ENCODE measurements at regions not wholly inside any gene's neighbourhood (a gene's known extent, or its start where the extent isn't known, plus 50 kb on each side); places are given as distances from the start of the nearest gene placed in this dataset.

DNA sequence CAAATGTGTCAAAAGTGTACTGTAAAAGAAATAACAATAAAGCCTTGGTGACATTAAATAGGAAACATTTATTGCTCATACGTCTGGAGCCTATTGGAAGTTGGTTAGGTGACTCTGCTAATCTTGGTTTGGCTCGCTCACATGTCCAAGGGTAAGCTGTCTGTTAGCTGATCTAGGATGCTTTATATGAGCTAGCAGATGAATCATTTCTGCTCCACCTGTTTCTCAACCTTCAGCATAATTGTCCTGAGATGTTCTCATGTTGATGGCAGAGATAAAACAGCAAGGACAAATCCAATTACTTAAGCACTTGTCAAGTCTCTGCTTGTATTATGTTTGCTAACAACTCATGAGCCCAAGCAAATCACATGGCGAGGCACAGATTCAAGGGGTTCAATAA, 56.0 kb upstream of the CD53 start:
- no peak for DNase-seq

DNA sequence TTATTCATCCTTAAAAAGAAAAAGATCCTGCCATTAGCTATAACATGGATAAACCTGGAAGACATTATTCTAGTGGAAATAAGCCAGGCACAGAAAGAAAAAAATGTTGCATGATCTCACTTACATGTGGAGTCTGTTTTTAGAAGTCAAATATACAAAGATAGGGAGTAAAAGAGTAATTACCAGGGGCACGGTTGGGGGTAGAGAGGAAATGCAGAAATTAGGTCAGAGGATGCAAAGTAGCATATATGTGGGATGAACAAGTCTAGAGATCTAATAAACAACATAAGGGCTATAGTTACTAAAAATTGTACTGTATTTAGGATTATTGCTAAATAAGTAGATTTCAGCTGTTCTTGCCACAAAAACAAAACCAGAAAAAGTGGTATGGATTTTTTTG, 61.4 kb upstream of the CD53 start:
- DNase-seq: no peak

DNA sequence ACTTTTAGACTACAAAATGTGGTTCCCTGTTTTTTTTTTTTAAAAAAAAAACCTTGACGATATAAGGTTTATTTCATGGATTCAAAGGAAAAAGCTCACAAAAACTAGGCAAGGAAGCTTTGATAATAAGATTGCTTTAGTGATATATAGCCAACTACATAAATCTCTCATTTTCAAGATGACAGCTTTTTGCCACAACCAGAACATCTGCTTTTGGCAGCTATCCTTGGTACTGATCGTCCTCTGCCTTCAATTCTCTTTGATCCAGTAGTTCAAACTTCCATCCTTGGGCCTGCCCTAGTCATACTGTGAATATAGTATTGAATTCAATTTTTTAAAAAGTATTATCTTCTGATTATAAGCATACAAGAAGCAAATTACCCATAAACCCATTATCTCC, 72.9 kb upstream of the CD53 start:
- DNase-seq: no peak

DNA sequence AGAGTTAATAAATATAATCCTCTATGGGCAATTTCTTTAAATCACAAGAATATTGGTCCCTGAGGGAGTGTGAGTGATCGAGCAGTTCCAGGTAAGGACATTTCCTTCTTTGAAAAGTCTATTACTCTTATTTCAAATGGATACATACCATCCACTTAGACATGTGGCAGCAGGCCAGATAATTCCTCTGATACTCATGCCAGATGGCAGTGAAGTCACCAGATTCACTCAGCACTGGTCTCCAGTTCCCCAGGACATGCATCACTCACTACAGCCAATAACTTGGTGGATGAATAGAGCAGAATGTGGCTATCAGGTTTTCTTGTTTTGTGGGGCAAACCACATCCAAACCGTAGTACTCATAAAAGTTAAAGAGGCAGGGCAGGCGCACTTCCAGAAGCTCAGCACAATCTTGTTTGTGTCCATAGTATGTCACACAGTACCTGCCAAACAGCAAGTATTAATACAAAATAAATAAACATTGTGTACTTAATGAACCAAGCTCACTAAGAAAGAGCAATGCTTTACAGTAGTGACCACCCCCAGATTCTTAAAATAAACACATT, 74.2 kb upstream of the CD53 start:
- no peak for DNase-seq

DNA sequence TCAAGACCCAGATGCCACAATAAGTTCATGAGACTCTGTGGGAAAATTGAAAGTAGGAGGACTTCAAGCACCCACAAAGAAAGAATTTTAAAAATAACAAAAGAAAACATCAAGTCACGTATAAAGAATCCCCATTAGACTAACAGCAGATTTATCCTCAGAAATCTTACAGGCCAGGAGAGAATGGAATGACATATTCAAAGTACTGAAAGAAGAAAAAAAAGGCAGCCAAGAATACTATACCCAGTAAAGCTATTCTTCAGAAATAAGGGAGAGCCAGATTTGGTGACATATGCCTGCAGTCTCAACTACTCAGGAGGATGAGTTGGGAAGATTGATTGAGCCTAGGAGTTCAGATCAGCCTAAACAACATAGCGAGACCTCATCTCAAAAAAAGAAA, 84.3 kb upstream of the CD53 start:
- no peak for DNase-seq

DNA sequence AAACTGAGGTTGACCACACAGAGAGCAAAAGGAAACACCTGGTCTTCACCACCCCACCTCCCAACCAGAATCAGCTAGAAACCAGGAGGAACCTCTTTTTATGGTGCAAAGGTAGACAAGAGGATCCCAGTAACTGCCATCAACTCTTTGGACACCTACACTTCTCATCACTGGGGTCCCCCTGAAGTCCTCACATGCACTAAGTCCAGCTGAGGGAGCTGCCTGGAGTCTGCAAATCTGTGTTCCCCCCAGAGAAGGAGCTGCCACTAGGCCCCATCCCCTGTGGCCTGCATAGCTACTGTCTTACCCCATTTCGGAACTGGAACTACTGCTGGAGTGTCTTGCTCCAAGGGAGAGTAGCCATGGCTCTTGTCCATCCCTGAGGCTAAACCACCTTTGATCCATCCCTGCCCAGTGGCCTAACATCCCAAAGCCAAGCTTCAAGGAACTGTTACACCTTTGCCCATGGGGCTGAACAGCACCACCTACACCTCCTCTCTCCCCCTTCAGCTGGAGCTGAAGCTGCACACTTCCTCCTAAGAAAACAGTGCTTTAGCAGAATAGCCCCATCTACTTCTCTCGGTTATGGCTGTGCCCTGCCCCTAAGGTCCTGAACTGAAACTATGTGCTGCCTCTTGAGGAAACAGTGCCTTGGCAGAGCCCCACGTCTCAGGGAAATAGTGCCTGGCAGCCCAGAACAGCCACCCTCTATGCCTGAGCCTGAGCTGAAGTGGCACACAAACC, 85.4 kb upstream of the CD53 start:
- peak; percentile 53 for DNase-seq

DNA sequence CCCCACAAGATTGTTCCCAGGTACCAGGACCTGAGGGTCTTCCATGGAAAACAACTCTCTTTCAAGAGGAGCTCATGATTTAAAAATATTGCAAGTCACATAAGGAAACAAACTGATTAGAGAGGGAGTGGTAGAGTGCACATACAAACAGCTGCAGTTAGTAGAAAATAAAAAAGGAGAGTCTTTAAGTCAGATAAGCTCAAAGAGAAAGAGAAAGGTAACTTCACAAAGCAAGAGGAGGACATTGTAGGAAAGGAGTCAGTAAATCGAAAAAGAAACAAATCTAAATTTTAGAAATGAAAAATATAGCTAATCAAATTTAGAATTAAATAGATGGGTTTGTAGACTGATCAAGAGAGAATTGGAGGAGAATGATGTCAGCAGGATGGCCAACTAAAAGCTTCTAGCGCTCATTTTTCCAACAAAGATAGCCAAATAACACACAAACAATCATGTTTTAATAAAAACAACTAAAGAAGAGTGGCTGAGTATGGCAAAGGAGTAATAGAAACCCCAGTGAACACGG, 86.1 kb upstream of the CD53 start:
- DNase-seq: no peak

DNA sequence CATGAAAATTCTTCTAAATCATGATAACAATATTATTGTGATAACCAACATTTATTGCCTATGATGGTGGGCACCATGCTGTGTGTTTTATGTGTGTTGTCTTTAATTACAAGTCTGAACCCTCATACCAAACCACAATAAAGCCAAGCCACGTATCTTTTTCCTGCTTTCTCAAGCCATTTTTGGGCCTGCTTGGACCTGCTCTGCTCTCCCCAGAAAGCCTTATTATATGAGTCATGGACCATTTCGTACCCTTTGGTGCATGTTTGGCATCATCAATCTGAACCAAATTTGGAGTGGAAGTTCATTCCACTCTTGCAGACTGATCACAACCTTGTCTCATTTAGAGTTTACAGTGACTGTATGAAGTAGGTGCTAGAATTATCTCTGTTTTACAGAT, 87.3 kb upstream of the CD53 start:
- DNase-seq: no peak

DNA sequence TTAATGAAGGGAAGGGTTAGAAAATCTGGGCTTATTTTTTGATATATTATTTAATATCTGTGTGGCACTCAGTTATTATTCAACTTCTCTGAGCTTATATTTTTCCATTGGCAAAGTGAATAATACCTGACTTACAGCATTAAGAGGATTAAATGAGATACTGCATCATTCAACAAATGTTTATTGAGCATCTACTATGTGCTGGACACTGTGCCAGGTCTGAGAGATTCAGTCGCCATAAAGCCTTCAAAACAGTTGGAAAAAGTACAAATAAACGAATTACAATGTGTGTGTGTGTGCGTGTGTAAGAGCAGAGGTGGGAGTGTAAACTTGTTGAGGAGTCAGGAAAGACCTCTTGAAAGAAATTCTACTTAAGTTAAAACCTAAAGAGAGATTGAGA, 87.9 kb upstream of the CD53 start:
- no peak for DNase-seq

DNA sequence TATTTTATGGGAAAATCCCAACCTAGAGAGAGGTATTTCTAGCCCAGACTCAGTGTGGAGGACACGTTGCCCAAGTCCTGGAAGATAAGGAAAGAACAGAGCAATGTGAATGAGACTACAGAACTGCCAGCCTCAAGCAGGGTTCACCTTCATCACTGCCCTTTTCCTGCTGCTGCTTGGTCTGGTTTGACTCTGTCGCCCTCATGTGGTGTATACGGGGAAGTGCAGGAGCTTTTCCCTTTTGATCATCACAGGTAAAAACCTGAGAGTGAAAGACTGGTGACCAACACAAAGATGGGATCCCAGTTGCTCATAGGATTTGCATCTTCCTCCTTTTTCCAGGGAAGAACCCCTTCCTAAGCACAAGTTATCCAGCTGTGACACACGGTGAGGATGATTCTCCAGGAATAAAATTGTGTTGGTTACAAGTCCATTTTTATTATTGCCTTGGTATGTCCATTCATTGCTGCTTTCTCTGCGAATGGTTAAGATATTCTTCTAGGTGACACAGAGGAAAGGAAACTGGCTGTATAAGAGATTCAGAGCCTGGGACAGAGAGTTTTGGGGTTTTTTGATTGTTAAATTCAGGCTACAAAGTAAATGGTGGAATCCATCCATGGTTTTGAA, 89.5 kb upstream of the CD53 start:
- DNase-seq: peak; percentile 72

DNA sequence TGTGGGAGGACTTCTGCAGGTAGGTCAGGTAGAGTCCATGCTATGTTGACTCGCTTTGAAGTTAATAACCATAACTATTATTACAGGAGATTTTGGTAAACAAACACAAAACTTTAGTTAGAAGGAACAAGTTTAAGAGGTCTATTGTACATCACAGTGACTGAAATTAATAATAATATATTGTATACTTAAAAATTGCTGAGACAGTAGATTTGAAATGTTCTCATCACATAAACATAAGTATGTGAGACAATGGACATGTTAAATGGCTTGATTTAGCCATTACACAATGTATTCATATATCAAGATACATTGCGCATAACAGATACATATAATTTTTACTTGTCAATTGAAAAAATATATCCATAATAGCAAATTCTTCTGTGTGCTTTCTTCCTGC, 91.4 kb upstream of the CD53 start:
- DNase-seq: no peak

DNA sequence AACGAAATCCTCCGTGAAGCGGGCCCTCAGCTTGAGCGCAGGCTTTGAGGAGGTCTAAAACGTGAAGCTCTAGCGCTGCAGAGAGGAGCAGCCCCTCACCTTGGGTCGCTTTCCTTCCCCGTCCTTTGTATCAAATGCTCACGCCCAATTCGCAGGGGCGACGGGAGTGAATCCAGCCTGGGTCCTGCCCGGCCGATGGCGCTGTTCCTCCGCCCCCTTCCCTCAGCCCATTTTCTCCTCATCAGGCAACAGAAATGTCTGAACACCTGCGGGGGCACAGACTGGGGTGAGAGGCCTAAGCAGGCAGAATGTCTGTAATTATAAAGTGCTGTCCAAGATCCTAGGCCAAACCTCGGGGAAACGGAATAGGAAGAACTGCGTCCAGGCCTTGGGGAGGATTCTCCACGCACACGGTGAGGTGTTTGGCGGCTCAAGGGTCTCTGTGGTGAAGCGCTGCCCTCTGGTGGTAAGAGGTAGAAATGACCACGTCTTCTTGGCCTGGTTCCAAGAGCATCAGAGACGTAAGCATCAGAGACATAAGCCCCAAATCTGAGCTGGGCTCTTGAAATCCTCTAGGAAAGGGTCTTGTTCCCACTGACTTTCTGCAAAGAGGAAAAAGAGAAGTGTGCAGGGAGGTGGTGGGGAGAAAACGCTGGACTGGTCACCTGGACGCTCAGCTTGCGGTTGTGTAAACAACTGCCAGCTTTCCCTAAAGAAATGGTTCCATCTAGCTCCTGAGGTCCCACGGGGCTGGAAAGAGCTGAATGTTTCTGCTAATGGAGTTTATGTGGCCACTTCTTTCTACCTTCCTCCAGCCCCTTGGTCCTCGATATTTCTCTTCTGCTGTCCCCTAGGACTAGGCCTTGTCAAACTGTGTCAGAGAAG, 92.1 kb upstream of the CD53 start:
- DNase-seq: peak; percentile 78

DNA sequence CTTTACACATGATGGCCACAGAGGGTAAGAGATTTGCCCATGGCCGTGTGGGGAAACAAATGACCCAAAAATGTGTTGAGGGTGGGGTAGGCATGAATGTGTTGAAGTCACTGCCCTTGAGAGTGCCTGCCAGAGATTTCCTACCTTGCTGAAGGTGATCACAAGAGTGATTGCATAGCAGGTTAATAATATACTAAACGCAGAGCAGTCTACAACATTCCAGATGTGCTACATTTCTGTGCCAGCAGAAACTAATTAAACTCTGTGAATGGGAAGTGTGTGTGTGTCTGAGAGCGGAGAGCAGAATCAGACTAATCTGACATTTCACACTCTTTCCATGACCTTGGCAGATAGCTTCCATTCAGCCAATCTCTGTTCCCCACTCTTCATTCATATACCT, 93.3 kb upstream of the CD53 start:
- no peak for DNase-seq

DNA sequence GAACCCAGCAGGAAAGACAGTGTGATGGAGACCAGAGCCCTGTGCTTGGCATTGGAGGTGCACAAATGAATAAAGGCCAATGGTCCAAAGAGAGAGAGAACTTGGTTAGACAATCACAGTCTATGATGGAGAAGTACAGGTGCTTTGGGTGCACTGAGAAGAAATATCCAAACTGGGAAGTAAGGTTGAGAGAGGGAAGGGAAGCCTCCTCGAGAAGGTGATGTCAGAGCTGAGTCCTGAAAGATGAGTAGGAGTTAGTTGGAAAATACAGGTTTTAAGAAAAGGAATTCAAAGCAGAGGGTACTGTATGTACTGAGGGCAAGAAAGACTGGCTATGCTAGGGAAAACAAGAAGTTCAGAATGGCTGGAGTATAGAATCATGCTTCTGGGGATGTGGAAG, 94.1 kb upstream of the CD53 start:
- DNase-seq: no peak

DNA sequence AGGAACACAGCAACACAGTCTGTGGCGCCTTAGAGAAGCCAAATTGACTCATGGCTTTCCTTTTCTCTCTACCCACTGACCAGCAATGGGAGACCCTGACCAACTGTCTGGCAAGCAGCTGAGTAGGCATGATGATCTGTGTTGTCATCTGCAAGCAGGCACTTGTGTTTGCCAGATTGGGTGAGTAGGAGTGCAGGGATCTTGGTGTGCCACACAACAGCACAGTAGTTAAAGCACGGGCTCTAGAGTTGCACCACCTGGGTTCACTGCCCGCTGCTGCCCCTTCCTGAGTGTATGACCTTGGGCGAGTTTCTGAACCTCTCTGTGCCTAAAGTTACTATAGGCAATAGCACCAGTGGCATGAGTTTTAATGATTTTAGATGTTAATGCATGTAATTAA, 95.7 kb upstream of the CD53 start:
- DNase-seq: no peak

DNA sequence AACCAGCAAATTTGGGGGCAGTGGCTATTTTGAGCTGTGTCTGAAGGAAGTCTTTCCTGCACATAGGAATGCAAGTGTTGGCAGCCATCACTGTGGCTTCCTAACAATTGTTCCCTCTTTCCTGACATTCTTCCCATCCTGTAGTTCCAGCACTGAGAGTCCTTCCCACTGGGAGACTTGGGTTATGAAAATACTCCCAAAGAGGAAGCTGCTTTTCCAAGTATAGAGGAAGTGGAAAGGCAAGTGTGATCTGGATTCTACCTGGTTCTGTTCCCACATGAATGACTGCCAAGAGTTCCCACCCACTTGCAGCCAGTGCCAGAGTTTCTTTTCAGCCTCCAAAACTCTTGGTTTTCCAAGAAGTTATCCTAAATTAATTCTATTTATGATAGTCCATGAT, 98.5 kb upstream of the CD53 start:
- DNase-seq: no peak

DNA sequence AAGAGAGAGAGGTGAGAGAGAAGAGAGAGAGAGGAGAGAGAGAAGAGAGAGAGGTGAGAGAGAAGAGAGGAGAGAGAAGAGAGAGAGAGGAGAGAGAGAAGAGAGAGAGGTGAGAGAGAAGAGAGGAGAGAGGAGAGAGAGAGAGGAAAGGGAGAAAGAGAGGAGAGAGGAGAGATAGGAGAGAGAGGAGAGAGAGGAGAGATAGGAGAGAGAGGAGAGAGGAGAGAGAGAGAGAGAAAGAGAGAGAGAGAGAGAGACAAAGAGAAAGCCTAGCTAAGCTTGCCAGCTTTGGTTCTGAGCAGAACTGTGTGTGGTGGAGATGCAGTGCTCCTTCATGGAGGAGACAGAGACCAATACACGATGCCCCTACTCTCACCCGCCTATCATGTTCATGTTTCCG, 99.1 kb upstream of the KCNA3 start:
- no peak for DNase-seq

DNA sequence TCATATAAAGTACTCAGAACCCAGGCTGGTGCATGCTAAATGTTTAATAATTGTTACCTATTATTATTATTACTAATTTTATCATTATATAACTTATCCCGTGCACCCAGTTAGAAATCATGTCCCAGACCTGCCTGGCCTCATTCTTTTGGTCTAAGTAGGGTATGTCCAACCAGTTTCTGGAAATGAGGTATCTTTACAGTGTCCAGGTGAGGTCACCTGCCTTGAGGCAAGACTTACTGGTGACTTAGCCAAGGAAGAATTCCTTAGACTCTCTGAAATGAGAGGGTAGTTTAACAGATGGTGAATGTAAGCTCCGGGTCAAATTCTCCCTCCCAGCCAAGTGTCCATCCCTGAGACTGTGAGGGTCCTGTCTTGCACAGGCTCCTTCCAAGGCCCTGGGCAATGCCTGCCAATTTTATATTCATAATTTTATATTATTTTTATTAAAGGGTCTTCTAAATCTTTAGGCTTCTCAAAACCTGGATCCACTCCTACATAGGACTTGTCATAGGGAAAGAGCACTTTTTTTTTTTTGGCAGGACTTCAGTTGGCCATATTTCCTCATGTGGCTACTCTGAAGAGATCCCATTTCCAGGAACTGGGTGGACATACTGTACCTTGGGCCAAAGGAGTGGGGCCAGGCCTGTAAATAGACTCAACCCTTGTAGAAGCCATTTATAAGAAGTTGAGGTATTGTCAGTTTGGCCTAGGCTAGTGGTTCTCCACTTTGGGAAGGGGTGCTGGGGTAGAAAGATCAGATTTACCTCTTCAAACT, 96.7 kb upstream of the KCNA3 start:
- DNase-seq: no peak

DNA sequence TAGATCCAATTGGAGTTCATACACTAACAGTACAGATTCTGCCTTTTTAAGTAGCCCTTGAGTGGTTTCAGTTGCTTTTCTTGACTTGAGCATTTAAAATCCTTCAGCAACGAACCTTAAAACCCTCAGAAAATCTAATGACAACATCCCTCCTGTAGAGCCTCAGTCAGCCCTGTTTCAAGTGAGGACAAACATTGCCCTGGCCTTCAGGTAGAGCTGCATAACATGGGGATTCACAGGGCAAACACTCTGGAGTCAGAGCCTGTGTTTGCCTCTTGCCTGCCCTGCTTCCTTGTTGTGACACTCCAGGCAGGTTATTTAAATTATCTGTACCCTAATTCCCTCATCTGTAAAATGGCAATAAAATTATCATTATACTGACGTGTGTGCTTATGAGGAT, 96.1 kb upstream of the KCNA3 start:
- DNase-seq: no peak

DNA sequence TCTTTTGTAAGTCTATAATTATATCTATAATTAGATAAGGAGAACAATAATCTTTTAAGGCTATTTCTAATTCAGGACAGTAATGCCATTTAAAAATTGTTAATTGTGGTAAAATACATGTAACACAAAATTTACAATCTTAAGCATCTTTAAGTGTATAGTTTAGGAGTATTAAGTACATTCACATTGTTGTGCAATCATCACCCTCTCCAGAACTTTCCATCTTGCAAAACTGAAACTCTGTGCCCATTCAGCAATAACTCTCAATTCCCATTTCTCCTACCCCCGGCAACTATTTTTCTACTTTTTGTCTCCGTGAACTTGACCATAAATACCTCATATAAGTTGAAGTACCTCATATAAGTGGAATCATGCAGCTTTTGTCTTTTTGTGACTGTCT, 93.9 kb upstream of the KCNA3 start:
- DNase-seq: no peak

DNA sequence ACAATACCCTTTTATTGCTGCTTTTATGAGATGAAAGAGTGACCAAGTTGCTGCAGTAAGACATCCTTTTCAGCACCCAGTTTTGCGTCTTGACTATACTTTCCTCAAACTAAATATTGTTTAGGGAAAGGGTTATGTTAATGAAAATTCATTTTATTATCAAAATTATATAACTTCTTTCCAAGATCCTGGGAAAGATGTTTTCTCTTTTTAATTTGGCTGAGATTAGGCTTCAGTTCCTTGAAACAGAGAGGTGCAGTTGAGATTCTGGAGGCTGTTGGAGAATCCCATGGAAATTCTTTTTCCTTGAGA, 91.6 kb upstream of the KCNA3 start:
- DNase-seq: no peak

DNA sequence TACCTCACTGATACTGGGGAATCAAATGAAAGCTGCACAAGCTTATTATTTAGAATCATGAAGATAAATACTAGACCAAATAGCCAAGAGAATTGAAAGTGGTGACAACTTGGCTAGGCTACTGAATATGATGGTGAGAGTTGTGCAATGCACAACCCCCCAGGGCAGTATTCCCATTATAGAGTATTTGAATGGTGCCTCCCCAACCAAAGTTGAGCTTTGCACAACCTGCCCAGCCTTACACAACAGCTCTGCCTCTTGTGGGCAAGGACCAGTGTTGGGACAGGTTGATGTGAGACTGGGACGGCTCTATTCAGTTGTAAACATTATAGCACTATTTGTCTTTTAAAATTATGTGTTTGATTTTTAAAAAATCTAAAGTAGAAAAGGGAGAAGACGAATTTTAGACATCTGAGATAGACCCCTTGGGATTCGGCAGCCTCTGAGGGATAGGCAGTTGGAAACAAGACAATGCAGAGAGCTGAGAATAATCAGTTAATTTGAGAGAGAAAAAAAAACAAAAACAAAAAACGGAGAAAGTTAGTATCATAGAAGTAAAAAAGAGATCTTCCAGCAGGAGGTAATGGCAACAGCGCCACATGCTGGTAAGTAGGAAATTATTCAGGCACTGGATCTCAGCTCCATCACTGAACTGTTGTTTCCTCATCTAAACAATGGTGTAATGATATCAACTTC, 91.0 kb upstream of the KCNA3 start:
- DNase-seq: peak; percentile 58
